ENCODE measurements at regions not wholly inside any gene's neighbourhood (a gene's known extent, or its start where the extent isn't known, plus 50 kb on each side); places are given as distances from the start of the nearest gene placed in this dataset.

DNA sequence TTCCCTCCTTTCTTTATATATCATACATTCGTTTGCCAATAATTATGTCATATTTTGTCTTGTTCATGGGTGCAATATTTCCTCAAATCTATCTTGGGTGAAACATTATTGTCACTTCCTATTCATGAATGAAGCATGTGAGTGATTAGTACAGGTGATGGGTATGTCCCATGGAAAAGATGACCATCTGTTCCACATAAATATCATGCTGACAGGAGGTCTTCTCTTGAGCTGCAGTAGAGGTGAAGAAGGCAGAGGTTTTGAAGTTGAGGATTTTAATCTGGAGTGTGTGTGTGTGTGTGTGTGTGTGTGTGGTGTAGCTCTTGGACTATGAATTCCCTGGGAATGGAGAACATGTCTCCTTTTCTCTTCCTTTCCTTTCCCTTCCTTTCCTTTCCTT, 350.5 kb upstream of the CHRM2 start:
- in situ Hi-C loops (cut with MboI), result no loop called here
- Histone ChIP-seq H3K27me3 (replicated peaks; ENCODE audit: insufficient read depth) (no peaks in the 10 kb centered on the region), H2AFZ (no peak overlapping the region), H3K9ac (no peak overlapping the region), H3K79me2 (ENCODE audit: insufficient read depth) (no peaks in the 10 kb centered on the region), H3F3A (ENCODE audit: insufficient read depth) (no peaks in the 10 kb centered on the region), H3K36me3 (ENCODE audit: low read depth) (no peaks in the 10 kb centered on the region), H4K20me1 (ENCODE audit: insufficient read depth) (0 out of 2 replicates have a peak, but pooled peaks cover 4% of the 10 kb centered on the region), H3K9me3 (ENCODE audit: low read depth) (no peaks in the 10 kb centered on the region), H3K4me2 (ENCODE audit: unreplicated experiment) (no peak overlapping the region), H3K9me2 (ENCODE audit: insufficient read depth) (no peaks in the 10 kb centered on the region), H3K27ac (no peak overlapping the region), H3K4me1 (ENCODE audit: insufficient read depth) (no peaks in the 10 kb centered on the region), H3K4me3 (no peak overlapping the region)
- no peak for DNase-seq
- 0 to 4% methylated on average over 1 of the region's 1 CpG for WGBS, 2 experiments (ENCODE audit: low coverage in 1 of 2, low lambda C conversion rate in 2 of 2, missing lambda C conversion rate in 2 of 2)
- no peak for TF ChIP-seq EZH2 (IDR thresholded peaks at IDR 0.05; ENCODE audit: insufficient read depth, poor library complexity, severe bottlenecking)
- no peak for TF ChIP-seq EZH2phosphoT487 (IDR thresholded peaks at IDR 0.05; ENCODE audit: insufficient read depth, low read depth)

DNA sequence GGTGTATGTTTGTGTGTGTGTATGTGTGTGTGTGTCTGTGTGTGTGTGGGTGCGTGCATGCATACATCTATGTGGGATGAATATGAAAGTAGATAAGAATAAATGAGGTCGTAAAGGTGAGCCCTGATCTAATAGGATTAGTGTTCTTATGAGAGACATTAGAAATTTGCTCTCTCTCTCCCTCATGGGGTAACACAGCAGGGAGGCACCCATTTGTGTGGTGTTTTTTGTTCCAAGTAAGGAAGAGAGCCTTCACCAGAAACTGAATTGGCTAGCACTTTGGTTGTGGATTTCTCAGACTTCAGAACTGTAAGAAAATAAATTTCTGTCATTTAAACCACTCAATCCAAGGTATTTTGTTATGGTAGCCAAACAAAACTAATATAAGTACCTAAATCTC, 353.7 kb upstream of the CHRM2 start:
- Histone ChIP-seq H3K9me2 (ENCODE audit: insufficient read depth) (no peaks in the 10 kb centered on the region), H3K27me3 (replicated peaks; ENCODE audit: insufficient read depth) (no peaks in the 10 kb centered on the region), H3K9me3 (ENCODE audit: low read depth) (no peaks in the 10 kb centered on the region), H3K4me2 (ENCODE audit: unreplicated experiment) (no peak overlapping the region), H4K20me1 (ENCODE audit: insufficient read depth) (0 out of 2 replicates have a peak, but pooled peaks cover 1% of the 10 kb centered on the region), H3K9ac (no peak overlapping the region), H3K4me3 (no peak overlapping the region), H3K4me1 (ENCODE audit: insufficient read depth) (no peaks in the 10 kb centered on the region), H3K79me2 (ENCODE audit: insufficient read depth) (no peaks in the 10 kb centered on the region), H3K27ac (no peak overlapping the region), H3K36me3 (ENCODE audit: low read depth) (no peaks in the 10 kb centered on the region), H3F3A (ENCODE audit: insufficient read depth) (no peaks in the 10 kb centered on the region), H2AFZ (no peak overlapping the region)
- TF ChIP-seq EZH2 (IDR thresholded peaks at IDR 0.05; ENCODE audit: insufficient read depth, poor library complexity, severe bottlenecking) (no peak), EZH2phosphoT487 (IDR thresholded peaks at IDR 0.05; ENCODE audit: insufficient read depth, low read depth) (no peak)
- DNase-seq, result no peak
- in situ Hi-C loops (cut with MboI), result no loop called here
- 27 to 33% methylated on average over 2 of the region's 2 CpGs for WGBS, 2 experiments (ENCODE audit: low coverage in 1 of 2, low lambda C conversion rate in 2 of 2, missing lambda C conversion rate in 2 of 2)

- no peaks in the 10 kb centered on the region for H3K36me3 ChIP-seq (ENCODE audit: low read depth)
- H3K9ac ChIP-seq, result no peak overlapping the region
- DNase-seq, result no peak
- H4K20me1 ChIP-seq (ENCODE audit: insufficient read depth), result no peaks in the 10 kb centered on the region
- H3K4me2 ChIP-seq (ENCODE audit: unreplicated experiment), result no peak overlapping the region
- H3K4me1 ChIP-seq (ENCODE audit: insufficient read depth), result no peaks in the 10 kb centered on the region
- WGBS, 2 experiments (ENCODE audit: low coverage in 1 of 2, low lambda C conversion rate in 2 of 2, missing lambda C conversion rate in 2 of 2), result 15 to 28% methylated on average over 2 of the region's 2 CpGs
- H3K9me3 ChIP-seq (ENCODE audit: low read depth), result no peaks in the 10 kb centered on the region
- H3K27ac ChIP-seq, result no peak overlapping the region
- H3K9me2 ChIP-seq (ENCODE audit: insufficient read depth), result no peaks in the 10 kb centered on the region
- TF ChIP-seq EZH2phosphoT487 (IDR thresholded peaks at IDR 0.05; ENCODE audit: insufficient read depth, low read depth) (no peak), EZH2 (IDR thresholded peaks at IDR 0.05; ENCODE audit: insufficient read depth, poor library complexity, severe bottlenecking) (no peak)
- no peaks in the 10 kb centered on the region for H3K79me2 ChIP-seq (ENCODE audit: insufficient read depth)
- H3K4me3 ChIP-seq, result no peak overlapping the region
- no peaks in the 10 kb centered on the region for H3K27me3 ChIP-seq (replicated peaks; ENCODE audit: insufficient read depth)
- H3F3A ChIP-seq (ENCODE audit: insufficient read depth), result no peaks in the 10 kb centered on the region
- no peak overlapping the region for H2AFZ ChIP-seq
- in situ Hi-C loops (cut with MboI), result no loop called here
These were observed 354.7 kb upstream of the CHRM2 start for GRCh38 chr7:136513744-136514143.

DNA sequence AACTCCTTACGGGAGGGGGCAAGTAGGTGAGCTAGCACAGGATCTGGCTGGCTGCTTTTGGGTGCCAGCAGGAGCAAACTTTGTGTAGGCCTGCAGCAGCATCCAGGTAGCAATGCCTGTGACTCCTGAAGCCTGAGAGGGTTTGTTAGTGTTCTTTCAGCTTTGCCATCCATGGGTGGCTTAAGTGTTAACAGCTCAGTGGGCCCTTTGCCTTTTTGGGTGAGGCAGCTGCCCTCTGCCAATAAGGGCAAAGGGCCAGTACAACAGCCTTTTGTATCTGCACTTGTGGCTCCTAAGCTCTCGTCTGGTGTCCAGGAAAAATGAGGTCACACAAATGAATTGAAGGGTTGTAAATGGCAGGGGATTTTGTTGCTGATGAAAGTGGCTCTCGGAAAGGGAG, 359.0 kb upstream of the CHRM2 start:
- no peak overlapping the region for H3K27ac ChIP-seq
- no peaks in the 10 kb centered on the region for H4K20me1 ChIP-seq (ENCODE audit: insufficient read depth)
- no peak overlapping the region for H2AFZ ChIP-seq
- no peaks in the 10 kb centered on the region for H3K9me3 ChIP-seq (ENCODE audit: low read depth)
- H3K9ac ChIP-seq, result no peak overlapping the region
- no peak overlapping the region for H3K4me2 ChIP-seq (ENCODE audit: unreplicated experiment)
- no peak overlapping the region for H3K4me3 ChIP-seq
- no peak for TF ChIP-seq EZH2phosphoT487 (IDR thresholded peaks at IDR 0.05; ENCODE audit: insufficient read depth, low read depth)
- no peak for TF ChIP-seq EZH2 (IDR thresholded peaks at IDR 0.05; ENCODE audit: insufficient read depth, poor library complexity, severe bottlenecking)
- H3K4me1 ChIP-seq (ENCODE audit: insufficient read depth), result no peaks in the 10 kb centered on the region
- H3K27me3 ChIP-seq (replicated peaks; ENCODE audit: insufficient read depth), result no peaks in the 10 kb centered on the region
- H3K79me2 ChIP-seq (ENCODE audit: insufficient read depth), result no peaks in the 10 kb centered on the region
- no peak for DNase-seq
- H3F3A ChIP-seq (ENCODE audit: insufficient read depth), result no peaks in the 10 kb centered on the region
- in situ Hi-C loops (cut with MboI), result no loop called here
- no peaks in the 10 kb centered on the region for H3K9me2 ChIP-seq (ENCODE audit: insufficient read depth)
- no peaks in the 10 kb centered on the region for H3K36me3 ChIP-seq (ENCODE audit: low read depth)
- 6 to 15% methylated on average over 3 of the region's 3 CpGs for WGBS, 2 experiments (ENCODE audit: low coverage in 1 of 2, low lambda C conversion rate in 2 of 2, missing lambda C conversion rate in 2 of 2)

- no peaks in the 10 kb centered on the region for H3K79me2 ChIP-seq (ENCODE audit: insufficient read depth)
- no peak overlapping the region for H3K4me2 ChIP-seq (ENCODE audit: unreplicated experiment)
- H3K9me3 ChIP-seq (ENCODE audit: low read depth), result no peaks in the 10 kb centered on the region
- H4K20me1 ChIP-seq (ENCODE audit: insufficient read depth), result no peaks in the 10 kb centered on the region
- no peak for DNase-seq
- H3K27ac ChIP-seq, result no peak overlapping the region
- H3K4me3 ChIP-seq, result no peak overlapping the region
- in situ Hi-C loops (cut with MboI), result no loop called here
- no peaks in the 10 kb centered on the region for H3K9me2 ChIP-seq (ENCODE audit: insufficient read depth)
- H3K36me3 ChIP-seq (ENCODE audit: low read depth), result no peaks in the 10 kb centered on the region
- TF ChIP-seq EZH2phosphoT487 (IDR thresholded peaks at IDR 0.05; ENCODE audit: insufficient read depth, low read depth), result no peak
- no peak for TF ChIP-seq EZH2 (IDR thresholded peaks at IDR 0.05; ENCODE audit: insufficient read depth, poor library complexity, severe bottlenecking)
- no peaks in the 10 kb centered on the region for H3K4me1 ChIP-seq (ENCODE audit: insufficient read depth)
- H3F3A ChIP-seq (ENCODE audit: insufficient read depth), result no peaks in the 10 kb centered on the region
- H2AFZ ChIP-seq, result no peak overlapping the region
- H3K27me3 ChIP-seq (replicated peaks; ENCODE audit: insufficient read depth), result no peaks in the 10 kb centered on the region
- WGBS, 2 experiments (ENCODE audit: low coverage in 1 of 2, low lambda C conversion rate in 2 of 2, missing lambda C conversion rate in 2 of 2), result 5 to 6% methylated on average over 1 of the region's 1 CpG
- no peak overlapping the region for H3K9ac ChIP-seq
These were observed 366.3 kb upstream of the CHRM2 start for GRCh38 chr7:136502162-136502561.

All from GM23248 (cell line).